SJCRH30 (cell line): ENCODE measurements at regions not wholly inside any gene's neighbourhood (a gene's known extent, or its start where the extent isn't known, plus 50 kb on each side); places are given as distances from the start of the nearest gene placed in this dataset.

Source experiments
- DNase-seq, 2 experiments: peaks; one replicate each; pipeline ENCODE4 v3.0.0-alpha.2; 2015 to 2020
- H3K27ac ChIP-seq: fragments of 250-450 bp; sonication (Bioruptor Pico); 2 replicates; pipeline ENCODE4 v1.5.1; 2020; ENCODE audit warnings: mild to moderate bottlenecking, moderate library complexity
- H3K27me3 ChIP-seq: fragments of 250-450 bp; sonication (Bioruptor Pico); 2 replicates; pipeline ENCODE4 v1.5.1; 2020; ENCODE audit warnings: mild to moderate bottlenecking, moderate library complexity
- H3K36me3 ChIP-seq: fragments of 250-450 bp; sonication (Bioruptor Pico); 2 replicates; pipeline ENCODE4 v1.5.1; 2020; ENCODE audit warnings: mild to moderate bottlenecking, moderate library complexity
- H3K4me1 ChIP-seq: fragments of 250-450 bp; sonication (Bioruptor Pico); 2 replicates; pipeline ENCODE4 v1.5.1; 2020; ENCODE audit warnings: mild to moderate bottlenecking, moderate library complexity
- H3K4me3 ChIP-seq: fragments of 250-450 bp; sonication (Bioruptor Pico); 2 replicates; pipeline ENCODE4 v1.5.1; 2020; ENCODE audit warnings: mild to moderate bottlenecking, moderate library complexity
- H3K9me3 ChIP-seq: fragments of 250-450 bp; sonication (Bioruptor Pico); replicated peaks from 2 replicates; pipeline ENCODE4 v1.5.1; 2020; ENCODE audit warnings: mild to moderate bottlenecking, moderate library complexity

GRCh38 chr13:52938065-52938464 is 89.6 kb upstream of the PCDH8 start:
- H3K4me3 ChIP-seq: no peak overlapping the region
- no peaks in the 10 kb centered on the region for H3K4me1 ChIP-seq
- no peak for DNase-seq
- H3K27me3 ChIP-seq: no peaks in the 10 kb centered on the region
- 0 out of 2 replicates have a peak, but pooled peaks cover 4% of the 10 kb centered on the region for H3K9me3 ChIP-seq
- H3K36me3 ChIP-seq: no peaks in the 10 kb centered on the region
- H3K27ac ChIP-seq: no peak overlapping the region

DNA sequence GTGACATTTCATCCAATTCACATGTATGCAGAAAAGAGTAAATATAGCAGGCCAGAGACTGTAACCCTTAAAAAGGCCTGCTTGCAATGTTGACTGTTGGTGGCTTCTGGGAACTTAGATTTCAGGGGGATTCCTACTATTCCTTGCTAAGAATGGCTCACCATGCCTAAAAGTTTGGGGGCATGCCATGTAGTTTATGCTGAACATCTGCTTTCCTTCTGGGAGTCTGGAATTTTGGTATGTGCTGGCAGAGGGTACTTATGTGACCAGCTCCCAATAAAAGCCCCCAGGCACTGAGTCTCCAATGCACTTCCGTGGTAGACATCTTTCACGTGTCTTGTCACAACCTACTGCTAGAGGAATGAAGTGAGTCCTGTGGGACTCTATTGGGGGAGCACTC is 88.4 kb upstream of the PCDH8 start:
- Histone ChIP-seq H3K9me3 (0 out of 2 replicates have a peak, but pooled peaks cover 4% of the 10 kb centered on the region), H3K36me3 (no peaks in the 10 kb centered on the region), H3K27ac (no peak overlapping the region), H3K27me3 (no peaks in the 10 kb centered on the region), H3K4me1 (peaks cover 7% of the 10 kb centered on the region), H3K4me3 (no peak overlapping the region)
- DNase-seq: no peak

DNA sequence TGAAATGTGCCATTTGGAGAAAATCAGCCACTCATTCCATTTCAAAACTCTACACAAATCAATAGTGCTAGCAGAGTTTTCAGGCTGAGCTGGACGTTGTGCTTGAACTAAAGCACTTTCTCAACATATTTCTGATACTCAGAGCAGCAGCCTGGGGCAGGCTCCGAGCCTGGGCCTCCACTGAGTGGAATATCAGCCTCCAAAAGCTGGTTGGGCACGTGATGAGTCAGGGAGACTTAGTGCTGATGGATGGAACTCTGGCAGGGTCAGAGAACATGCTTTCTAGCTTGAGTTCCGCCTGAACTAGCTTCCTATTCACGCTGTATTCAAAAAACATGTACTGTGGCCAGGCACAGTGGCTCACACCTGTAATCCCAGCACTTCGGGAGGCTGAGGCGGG is 85.8 kb upstream of the PCDH8 start:
- H3K27ac ChIP-seq: no peak overlapping the region
- peaks cover 31% of the 10 kb centered on the region for H3K4me1 ChIP-seq
- H3K9me3 ChIP-seq: no peaks in the 10 kb centered on the region
- DNase-seq: no peak
- no peak overlapping the region for H3K4me3 ChIP-seq
- no peaks in the 10 kb centered on the region for H3K36me3 ChIP-seq
- H3K27me3 ChIP-seq: no peaks in the 10 kb centered on the region

DNA sequence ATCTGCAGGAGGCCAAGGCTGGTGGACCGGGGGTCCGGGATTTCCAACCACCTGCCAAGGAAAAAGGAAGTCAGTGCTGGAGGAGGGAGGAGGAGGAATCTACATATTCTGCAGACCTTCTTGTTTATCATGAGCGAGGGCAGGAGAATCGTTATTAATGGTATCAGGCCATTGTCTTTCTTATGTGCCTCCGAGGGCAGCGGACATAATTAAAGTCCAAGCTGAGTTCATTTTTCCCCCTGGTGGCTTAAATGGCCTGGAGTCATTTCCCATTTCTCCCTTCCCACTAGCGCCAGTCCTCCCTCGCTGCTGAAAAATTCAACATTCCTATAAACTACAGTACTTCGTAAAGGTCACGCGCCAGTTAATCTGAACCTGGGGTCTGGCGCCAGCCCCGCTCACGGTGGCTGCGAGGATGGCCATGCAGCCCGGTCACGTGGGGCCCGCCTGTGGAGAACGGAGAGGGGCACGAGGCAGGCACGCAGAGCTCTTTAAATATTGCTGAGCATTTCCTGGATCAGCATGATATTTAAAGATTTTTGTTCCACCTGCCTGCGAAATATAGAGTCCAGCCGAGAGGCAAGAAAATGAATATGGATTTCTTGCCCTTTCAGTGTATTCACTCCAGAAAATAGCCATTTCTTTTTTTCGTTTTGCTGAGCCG is 85.2 kb upstream of the PCDH8 start:
- no peaks in the 10 kb centered on the region for H3K27me3 ChIP-seq
- no peak overlapping the region for H3K4me3 ChIP-seq
- peaks cover 37% of the 10 kb centered on the region for H3K4me1 ChIP-seq
- DNase-seq: no peak
- no peak overlapping the region for H3K27ac ChIP-seq
- H3K36me3 ChIP-seq: no peaks in the 10 kb centered on the region
- H3K9me3 ChIP-seq: no peaks in the 10 kb centered on the region

DNA sequence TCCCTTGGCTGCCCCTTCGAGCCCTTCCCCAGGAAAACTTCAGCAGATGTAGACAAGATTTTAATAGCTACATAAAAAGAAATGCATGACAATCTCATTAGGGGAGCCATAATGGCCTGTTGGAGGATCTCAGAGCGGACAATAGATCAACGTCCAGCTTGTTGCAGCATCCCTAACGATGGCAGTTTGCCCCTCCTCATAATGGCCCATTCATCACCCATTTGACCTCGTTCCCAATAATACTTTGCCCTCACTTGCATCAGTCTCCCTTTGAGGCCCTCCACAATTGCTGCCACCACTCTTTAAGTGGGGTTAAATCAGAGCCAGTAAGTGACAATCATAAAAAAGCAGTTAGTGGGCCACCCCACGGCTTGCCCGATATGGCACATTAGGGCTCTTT is 84.7 kb upstream of the PCDH8 start:
- DNase-seq: no peak
- no peaks in the 10 kb centered on the region for H3K36me3 ChIP-seq

GRCh38 chr13:52932649-52933048 is 84.2 kb upstream of the PCDH8 start:
- Histone ChIP-seq H3K9me3 (no peaks in the 10 kb centered on the region), H3K36me3 (no peaks in the 10 kb centered on the region), H3K4me1 (peaks cover 47% of the 10 kb centered on the region), H3K4me3 (no peak overlapping the region), H3K27me3 (no peaks in the 10 kb centered on the region), H3K27ac (no peak overlapping the region)
- DNase-seq: no peak

More for the DNA sequence above, 84.7 kb upstream of the PCDH8 start:
- Histone ChIP-seq H3K9me3 (no peaks in the 10 kb centered on the region), H3K27ac (no peak overlapping the region), H3K27me3 (no peaks in the 10 kb centered on the region), H3K4me3 (no peak overlapping the region), H3K4me1 (peaks cover 43% of the 10 kb centered on the region)

DNA sequence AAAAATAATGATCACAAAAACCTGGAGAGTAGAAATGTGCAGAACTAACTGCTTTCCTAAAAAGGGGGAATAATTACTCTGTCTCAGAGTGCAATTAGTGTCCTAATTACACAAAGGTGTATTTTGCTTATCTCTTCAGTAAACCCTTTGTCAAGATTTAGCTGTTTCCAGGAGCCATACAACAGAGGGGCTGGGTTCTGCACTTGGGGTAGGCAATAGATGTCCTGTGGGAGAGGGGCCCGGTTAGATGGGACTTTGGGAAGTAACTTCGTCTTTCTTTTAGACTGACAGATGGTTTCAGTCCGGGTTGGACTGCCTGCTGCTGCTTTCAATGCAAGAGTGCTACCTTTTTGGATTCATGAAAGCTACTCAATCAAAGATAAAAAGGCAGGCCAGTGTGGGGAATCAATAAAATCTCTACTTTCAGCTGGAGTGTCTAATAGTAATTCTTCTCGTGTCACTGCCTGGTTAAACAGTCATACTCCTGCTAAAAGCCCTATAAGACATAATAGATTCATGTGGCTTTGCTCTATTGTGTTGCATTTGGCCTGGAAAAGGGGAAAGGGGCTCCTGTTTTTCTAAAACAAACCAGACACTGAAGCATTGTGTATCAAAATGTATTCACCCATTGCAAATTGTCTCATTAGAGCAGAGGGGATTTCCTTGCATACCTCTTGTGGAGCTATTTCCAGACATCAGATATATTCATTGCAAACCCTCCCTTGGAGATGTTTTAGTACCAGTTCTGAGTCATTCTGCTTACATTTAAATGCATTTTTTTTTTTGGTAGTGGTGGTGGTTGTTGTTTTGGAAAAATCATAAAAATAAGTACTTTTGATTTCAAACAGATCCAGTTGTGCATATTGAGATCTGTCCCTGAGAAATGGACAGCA is 83.3 kb upstream of the PCDH8 start:
- H3K4me3 ChIP-seq: no peak overlapping the region
- H3K27me3 ChIP-seq: no peaks in the 10 kb centered on the region
- H3K9me3 ChIP-seq: no peaks in the 10 kb centered on the region
- peak overlapping the region; percentile 99 for H3K27ac ChIP-seq
- DNase-seq: no peak
- peaks cover 56% of the 10 kb centered on the region for H3K4me1 ChIP-seq
- no peaks in the 10 kb centered on the region for H3K36me3 ChIP-seq

DNA sequence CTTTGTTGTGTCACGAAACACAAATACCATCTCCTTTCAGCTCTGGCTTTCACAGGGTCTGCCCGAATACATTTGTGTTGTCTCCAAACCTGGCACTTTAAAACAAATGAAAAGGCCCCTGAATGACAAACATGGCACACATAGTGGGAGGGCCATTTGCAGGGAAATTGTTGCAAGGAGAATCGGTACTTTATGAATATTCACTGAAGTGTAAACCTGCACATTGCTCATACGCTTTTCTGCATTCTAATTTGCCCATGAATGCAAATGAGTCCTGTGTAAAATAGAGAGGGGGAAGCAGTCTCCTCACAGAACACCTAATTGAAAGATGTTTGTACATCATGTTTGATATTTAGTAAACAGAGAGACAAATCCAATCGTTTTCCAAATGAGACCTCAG is 82.7 kb upstream of the PCDH8 start:
- DNase-seq: no peak
- no peaks in the 10 kb centered on the region for H3K27me3 ChIP-seq
- peak overlapping the region; percentile 99 for H3K27ac ChIP-seq
- peaks cover 62% of the 10 kb centered on the region for H3K4me1 ChIP-seq
- H3K36me3 ChIP-seq: no peaks in the 10 kb centered on the region
- H3K9me3 ChIP-seq: no peaks in the 10 kb centered on the region
- no peak overlapping the region for H3K4me3 ChIP-seq

DNA sequence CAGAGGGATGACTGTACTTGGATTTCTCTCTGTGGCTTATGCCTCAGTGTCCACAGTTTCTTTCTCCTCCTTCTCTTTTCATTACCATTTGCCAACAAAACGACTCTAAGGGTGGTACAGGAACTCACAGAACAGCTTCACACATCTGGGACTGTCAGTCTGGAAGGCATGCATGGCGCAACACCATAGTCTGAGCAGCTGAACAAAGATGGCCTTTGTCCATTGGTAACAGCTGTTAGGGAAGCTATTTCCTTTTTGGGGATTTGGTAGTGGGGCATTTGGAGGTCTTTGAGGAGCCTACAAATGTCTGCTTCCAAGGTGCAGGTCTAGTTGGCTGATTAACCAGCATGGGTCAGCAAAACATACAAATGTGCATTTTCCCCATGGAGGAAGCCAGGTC is 81.4 kb upstream of the PCDH8 start:
- no peaks in the 10 kb centered on the region for H3K27me3 ChIP-seq
- DNase-seq: peak; percentile 91 to 98
- peaks cover 75% of the 10 kb centered on the region for H3K4me1 ChIP-seq
- no peak overlapping the region for H3K4me3 ChIP-seq
- peak overlapping the region; percentile 99 for H3K27ac ChIP-seq
- no peaks in the 10 kb centered on the region for H3K9me3 ChIP-seq
- no peaks in the 10 kb centered on the region for H3K36me3 ChIP-seq

DNA sequence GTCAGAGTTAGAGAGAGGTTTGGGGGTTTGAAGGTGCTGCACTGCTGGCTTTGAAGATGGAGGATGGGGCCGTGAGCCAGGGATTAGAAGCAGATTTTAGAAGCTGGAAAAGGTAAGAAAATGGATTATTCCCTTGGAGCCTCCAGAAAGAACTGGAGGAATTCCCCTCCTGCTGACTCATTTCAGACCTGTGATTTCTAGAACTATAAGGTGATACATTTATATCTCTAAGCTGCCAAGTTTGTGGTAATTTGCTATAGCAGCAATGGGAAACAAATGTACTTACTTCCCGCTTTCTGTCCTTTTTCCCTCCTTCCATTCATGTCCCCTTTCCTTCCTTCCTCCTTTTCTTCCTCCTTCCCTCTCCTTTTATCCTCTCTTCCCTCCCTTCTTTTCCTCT is 78.5 kb upstream of the PCDH8 start:
- no peak for DNase-seq
- Histone ChIP-seq H3K4me1 (peaks cover 90% of the 10 kb centered on the region), H3K36me3 (no peaks in the 10 kb centered on the region), H3K27ac (peak overlapping the region; percentile 99), H3K9me3 (no peaks in the 10 kb centered on the region), H3K4me3 (no peak overlapping the region), H3K27me3 (no peaks in the 10 kb centered on the region)

DNA sequence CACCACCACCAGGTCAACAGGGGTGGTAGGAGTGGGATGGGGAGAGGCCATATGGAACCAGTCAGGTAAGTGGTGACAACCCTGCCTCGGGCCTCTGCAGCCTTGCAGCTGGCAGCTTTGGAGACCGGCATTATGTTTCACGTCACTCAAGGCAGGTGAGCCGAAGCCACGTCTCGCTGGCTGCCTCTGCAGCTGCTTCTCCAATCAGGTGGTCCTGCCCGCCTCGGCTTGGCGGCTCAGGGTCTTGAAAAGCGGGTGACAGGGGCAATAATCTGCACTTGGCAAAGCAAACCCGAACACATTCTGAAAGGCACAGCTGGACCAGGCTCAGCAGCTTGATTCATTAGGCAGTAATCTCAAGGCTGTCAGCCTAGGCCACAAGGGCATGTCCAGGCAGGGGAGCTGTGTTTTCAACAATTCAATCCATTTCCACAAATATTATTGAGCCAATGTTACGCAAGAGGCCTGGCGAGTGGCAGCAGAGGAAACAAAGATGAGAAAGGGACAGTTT is 77.4 kb upstream of the PCDH8 start:
- Histone ChIP-seq H3K4me1 (peaks cover 79% of the 10 kb centered on the region), H3K27ac (peak overlapping the region; percentile 99)

DNA sequence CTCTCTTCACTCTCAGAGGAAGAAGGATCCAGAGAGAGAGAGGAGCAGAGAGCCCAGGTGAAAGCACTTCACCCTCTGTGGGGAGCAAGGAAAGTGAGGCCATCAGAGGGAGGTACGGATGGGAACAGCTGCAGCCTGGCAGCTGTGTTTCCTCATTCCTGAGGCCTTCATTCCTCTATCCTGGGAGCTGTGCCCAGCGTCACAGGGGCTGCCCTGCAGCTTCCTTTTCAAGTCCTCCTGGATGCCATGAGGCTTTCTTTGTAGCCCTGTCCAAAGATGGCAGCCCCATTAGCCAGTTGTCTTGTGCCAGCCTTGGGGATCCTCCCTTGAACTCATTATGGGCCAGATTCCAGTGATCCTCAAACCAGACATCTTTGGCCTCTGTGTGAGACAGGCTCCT is 76.8 kb upstream of the PCDH8 start:
- no peaks in the 10 kb centered on the region for H3K27me3 ChIP-seq
- H3K4me1 ChIP-seq: peaks cover 73% of the 10 kb centered on the region
- H3K9me3 ChIP-seq: no peaks in the 10 kb centered on the region
- H3K36me3 ChIP-seq: no peaks in the 10 kb centered on the region
- no peak overlapping the region for H3K4me3 ChIP-seq
- peak overlapping the region; percentile 99 for H3K27ac ChIP-seq
- peak; percentile 91 to 96 for DNase-seq

More for the DNA sequence above, 77.4 kb upstream of the PCDH8 start:
- no peak overlapping the region for H3K4me3 ChIP-seq
- no peaks in the 10 kb centered on the region for H3K36me3 ChIP-seq
- peak; percentile 90 to 95 for DNase-seq
- H3K27me3 ChIP-seq: no peaks in the 10 kb centered on the region
- no peaks in the 10 kb centered on the region for H3K9me3 ChIP-seq

DNA sequence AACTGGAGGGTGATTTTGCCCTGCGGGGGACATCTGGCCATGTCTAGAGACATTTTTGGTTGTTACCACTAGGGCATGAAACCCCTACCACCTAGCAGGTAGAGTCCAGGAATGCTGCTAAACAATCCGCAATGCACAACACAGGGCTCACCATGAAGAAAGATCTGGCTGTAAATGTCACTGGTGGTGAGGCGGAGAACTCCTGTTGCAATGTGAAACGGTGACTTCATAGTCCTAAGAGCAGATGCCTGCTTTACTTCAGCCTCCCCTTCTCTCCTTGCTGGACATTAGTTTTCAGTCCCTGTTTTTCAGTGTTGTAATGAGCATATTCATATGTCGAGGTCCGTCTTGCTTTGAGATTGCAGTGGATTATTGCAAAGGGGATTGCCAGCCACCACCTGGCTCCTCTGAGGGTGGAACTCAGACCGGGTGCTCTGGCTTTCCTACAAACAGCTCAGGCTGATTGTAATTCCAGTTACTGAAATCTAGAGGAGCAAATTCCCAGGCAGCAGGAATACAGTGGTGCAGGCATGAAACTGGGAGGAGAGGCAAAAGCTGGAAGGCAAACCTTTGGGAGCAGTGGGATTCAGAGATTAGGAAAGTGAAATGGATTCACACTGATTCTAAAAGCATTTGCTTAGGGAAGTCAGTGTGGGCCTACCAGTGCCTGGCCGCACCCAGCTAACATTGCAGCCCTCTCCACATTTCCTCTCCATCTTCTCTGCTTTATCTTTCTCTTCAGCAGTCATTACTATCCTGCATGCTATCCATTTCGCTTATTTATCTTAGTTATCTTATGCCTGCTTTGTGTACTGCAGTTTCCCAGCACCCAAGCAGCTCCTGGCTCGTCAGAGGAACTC is 76.1 kb upstream of the PCDH8 start:
- Histone ChIP-seq H3K9me3 (no peaks in the 10 kb centered on the region), H3K27ac (peak overlapping the region; percentile 99), H3K4me3 (no peak overlapping the region), H3K36me3 (no peaks in the 10 kb centered on the region), H3K4me1 (peaks cover 67% of the 10 kb centered on the region), H3K27me3 (no peaks in the 10 kb centered on the region)
- DNase-seq: peak; percentile 40 to 75

DNA sequence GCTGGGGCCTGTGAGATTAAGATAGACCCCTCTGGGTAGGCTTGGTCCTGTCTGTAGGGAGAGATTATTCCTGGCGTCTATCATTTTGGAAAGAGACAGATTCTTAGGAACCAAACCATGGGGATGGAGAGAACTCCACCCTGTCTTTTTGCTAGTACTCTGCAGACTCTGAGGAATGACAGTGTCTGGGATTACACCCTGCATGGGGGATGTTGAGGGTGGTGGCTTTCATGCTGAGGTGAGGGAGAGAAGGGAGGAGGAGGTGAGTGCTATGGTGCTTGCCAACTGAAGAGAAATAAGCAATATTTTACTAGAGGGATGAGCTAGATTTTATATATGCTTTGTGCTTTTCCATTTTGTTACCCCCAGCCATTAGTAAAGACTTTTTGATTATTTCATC is 74.5 kb upstream of the PCDH8 start:
- Histone ChIP-seq H3K9me3 (no peaks in the 10 kb centered on the region), H3K36me3 (no peaks in the 10 kb centered on the region), H3K27me3 (no peaks in the 10 kb centered on the region), H3K27ac (no peak overlapping the region), H3K4me1 (peaks cover 51% of the 10 kb centered on the region), H3K4me3 (no peak overlapping the region)
- DNase-seq: no peak
